ENCODE measurements at regions not wholly inside any gene's neighbourhood (a gene's known extent, or its start where the extent isn't known, plus 50 kb on each side); places are given as distances from the start of the nearest gene placed in this dataset.

DNA sequence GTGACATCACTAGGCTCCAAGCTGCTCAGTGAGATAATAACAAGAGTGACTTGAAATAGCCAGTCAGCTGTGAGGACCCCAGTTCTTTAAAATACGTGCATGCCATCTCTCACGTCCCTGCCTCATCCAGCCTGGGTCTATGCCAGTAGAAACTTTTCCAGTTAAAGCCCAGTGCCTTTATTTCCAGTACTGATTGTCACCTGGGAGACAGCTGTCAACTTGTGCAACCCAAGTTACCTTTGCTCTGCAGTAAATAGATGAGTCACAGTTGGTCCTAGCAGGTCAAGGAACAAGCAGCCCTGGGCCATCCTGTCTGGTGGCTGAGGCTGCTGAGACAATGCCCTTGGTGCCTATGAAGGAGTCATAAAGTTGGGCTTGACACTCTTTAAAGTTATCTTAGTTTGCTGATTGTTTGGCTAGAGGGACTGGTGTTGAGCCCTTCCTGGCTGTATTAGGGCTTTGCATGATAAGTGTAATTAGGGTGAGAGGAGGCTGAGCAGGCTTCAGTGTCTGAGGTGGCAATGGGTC is 228.7 kb downstream of the LACC1 start (continued):
- TF ChIP-seq GPN1 (CRISPR knock-in tag; IDR thresholded peaks at IDR 0.05; ENCODE audit: borderline replicate concordance) = no peak
- no peak for TF ChIP-seq ZNF337 (CRISPR knock-in tag; IDR thresholded peaks at IDR 0.05; ENCODE audit: borderline replicate concordance, low read depth)
- TF ChIP-seq MLLT10 (CRISPR knock-in tag; IDR thresholded peaks at IDR 0.05) = no peak
- TF ChIP-seq PHF5A (CRISPR knock-in tag; IDR thresholded peaks at IDR 0.05; ENCODE audit: low read depth, unreplicated experiment) = no peak
- TF ChIP-seq, protein P1, sequence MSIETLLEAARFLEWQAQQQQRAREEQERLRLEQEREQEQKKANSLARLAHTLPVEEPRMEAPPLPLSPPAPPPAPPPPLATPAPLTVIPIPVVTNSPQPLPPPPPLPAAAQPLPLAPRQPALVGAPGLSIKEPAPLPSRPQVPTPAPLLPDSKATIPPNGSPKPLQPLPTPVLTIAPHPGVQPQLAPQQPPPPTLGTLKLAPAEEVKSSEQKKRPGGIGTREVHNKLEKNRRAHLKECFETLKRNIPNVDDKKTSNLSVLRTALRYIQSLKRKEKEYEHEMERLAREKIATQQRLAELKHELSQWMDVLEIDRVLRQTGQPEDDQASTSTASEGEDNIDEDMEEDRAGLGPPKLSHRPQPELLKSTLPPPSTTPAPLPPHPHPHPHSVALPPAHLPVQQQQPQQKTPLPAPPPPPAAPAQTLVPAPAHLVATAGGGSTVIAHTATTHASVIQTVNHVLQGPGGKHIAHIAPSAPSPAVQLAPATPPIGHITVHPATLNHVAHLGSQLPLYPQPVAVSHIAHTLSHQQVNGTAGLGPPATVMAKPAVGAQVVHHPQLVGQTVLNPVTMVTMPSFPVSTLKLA (IDR thresholded peaks at IDR 0.05) = no peak
- peak; percentile 17 for TF ChIP-seq TEAD3 (CRISPR knock-in tag; optimal IDR thresholded peaks at IDR 0.05; ENCODE audit: borderline replicate concordance)
- TF ChIP-seq, protein P2, sequence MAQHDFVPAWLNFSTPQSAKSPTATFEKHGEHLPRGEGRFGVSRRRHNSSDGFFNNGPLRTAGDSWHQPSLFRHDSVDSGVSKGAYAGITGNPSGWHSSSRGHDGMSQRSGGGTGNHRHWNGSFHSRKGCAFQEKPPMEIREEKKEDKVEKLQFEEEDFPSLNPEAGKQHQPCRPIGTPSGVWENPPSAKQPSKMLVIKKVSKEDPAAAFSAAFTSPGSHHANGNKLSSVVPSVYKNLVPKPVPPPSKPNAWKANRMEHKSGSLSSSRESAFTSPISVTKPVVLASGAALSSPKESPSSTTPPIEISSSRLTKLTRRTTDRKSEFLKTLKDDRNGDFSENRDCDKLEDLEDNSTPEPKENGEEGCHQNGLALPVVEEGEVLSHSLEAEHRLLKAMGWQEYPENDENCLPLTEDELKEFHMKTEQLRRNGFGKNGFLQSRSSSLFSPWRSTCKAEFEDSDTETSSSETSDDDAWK (CRISPR knock-in tag; IDR thresholded peaks at IDR 0.05) = no peak
- TF ChIP-seq ZNF772 (CRISPR knock-in tag; IDR thresholded peaks at IDR 0.05) = no peak
- TF ChIP-seq SAP130 (CRISPR knock-in tag; IDR thresholded peaks at IDR 0.05; ENCODE audit: low read depth) = peak; percentile 36; the same call in 1 of the 2 replicates
- no peak for TF ChIP-seq FOXK2 (IDR thresholded peaks at IDR 0.05)
- no peak for TF ChIP-seq ZBTB3 (CRISPR knock-in tag; IDR thresholded peaks at IDR 0.05; ENCODE audit: borderline replicate concordance, low read depth)
- TF ChIP-seq SP2 (CRISPR knock-in tag; IDR thresholded peaks at IDR 0.05) = no peak
- peak; percentile 57 to 65; a peak in 2 of 4 replicates for TF ChIP-seq EP300 (IDR thresholded peaks at IDR 0.05; ENCODE audit: low read depth in 2 of 2, low read length in 2 of 2)
- no peak for TF ChIP-seq EP300 (CRISPR knock-in tag; IDR thresholded peaks at IDR 0.05; ENCODE audit: borderline replicate concordance)
- no peak for TF ChIP-seq TRIM24 (CRISPR knock-in tag; IDR thresholded peaks at IDR 0.05)
- TF ChIP-seq, protein P3, sequence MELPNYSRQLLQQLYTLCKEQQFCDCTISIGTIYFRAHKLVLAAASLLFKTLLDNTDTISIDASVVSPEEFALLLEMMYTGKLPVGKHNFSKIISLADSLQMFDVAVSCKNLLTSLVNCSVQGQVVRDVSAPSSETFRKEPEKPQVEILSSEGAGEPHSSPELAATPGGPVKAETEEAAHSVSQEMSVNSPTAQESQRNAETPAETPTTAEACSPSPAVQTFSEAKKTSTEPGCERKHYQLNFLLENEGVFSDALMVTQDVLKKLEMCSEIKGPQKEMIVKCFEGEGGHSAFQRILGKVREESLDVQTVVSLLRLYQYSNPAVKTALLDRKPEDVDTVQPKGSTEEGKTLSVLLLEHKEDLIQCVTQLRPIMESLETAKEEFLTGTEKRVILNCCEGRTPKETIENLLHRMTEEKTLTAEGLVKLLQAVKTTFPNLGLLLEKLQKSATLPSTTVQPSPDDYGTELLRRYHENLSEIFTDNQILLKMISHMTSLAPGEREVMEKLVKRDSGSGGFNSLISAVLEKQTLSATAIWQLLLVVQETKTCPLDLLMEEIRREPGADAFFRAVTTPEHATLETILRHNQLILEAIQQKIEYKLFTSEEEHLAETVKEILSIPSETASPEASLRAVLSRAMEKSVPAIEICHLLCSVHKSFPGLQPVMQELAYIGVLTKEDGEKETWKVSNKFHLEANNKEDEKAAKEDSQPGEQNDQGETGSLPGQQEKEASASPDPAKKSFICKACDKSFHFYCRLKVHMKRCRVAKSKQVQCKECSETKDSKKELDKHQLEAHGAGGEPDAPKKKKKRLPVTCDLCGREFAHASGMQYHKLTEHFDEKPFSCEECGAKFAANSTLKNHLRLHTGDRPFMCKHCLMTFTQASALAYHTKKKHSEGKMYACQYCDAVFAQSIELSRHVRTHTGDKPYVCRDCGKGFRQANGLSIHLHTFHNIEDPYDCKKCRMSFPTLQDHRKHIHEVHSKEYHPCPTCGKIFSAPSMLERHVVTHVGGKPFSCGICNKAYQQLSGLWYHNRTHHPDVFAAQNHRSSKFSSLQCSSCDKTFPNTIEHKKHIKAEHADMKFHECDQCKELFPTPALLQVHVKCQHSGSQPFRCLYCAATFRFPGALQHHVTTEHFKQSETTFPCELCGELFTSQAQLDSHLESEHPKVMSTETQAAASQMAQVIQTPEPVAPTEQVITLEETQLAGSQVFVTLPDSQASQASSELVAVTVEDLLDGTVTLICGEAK (IDR thresholded peaks at IDR 0.05) = no peak
- TF ChIP-seq, protein P3 (CRISPR knock-in tag; IDR thresholded peaks at IDR 0.05) = no peak
- TF ChIP-seq SPEN (CRISPR knock-in tag; IDR thresholded peaks at IDR 0.05; ENCODE audit: low read depth) = peak; percentile 36; the same call in 1 of the 2 replicates
